ENCODE measurements at regions not wholly inside any gene's neighbourhood (a gene's known extent, or its start where the extent isn't known, plus 50 kb on each side); places are given as distances from the start of the nearest gene placed in this dataset.
A peak's percentile ranks its signal among the peaks of the same experiment; 100 is the strongest.

DNA sequence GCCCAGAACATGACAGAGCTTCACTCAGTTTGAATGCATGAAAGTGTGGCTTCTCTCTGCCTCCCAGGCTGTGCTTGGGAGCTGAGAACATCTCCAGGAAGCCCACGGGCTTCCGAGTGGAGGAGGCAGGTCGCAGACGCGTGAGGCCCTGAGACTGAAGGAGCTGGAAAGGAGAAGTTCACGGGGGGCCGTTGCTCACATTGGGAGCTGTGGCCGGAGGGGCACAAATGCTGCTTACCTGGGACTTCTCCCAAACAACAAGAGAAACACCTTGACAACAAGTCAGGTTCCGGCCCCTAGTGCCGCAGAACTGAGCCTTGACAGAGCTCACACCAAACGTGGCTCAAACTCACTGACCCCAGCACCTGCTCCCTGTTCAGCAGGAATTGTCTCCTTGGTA lies 207.0 kb downstream of the BRD1 start:
- Histone ChIP-seq H3K27me3 (ENCODE audit: control insufficient read depth in 3 of 3, insufficient read depth in 3 of 3, low read depth in 1 of 3, low read length in 3 of 3) (peaks cover 0 to 52% (median 0%) of the 10 kb centered on the region in 3 experiments), H2AFZ (ENCODE audit: low read length) (no peak overlapping the region), H2BK15ac (ENCODE audit: low read length) (peak overlapping the region; percentile 15), H2BK120ac (ENCODE audit: low read depth, low read length) (no peak overlapping the region), H3K27ac (replicated peaks; ENCODE audit: low read length) (no peak overlapping the region), H3K4me1 (ENCODE audit: control insufficient read depth in 2 of 2, insufficient read depth in 1 of 2, low read depth in 1 of 2, low read length in 2 of 2) (peaks cover 0 to 3% of the 10 kb centered on the region in 2 donors), H2AK5ac (ENCODE audit: low read depth, low read length) (peak overlapping the region; percentile 71), H3K9me3 (replicated peaks in 1 of 2; ENCODE audit: control insufficient read depth in 2 of 2, insufficient read depth in 1 of 2, low read depth in 1 of 2, low read length in 2 of 2) (peaks cover 0 to 1% of the 10 kb centered on the region in 2 donors), H3K4ac (ENCODE audit: low read length) (no peak overlapping the region), H3K23ac (ENCODE audit: low read depth, low read length, poor library complexity) (no peak overlapping the region), H2BK12ac (ENCODE audit: low read length) (no peak overlapping the region), H3K4me3 (ENCODE audit: low read length in 2 of 2) (no peak overlapping the region), H3K4me2 (ENCODE audit: insufficient read depth, low read length, poor library complexity, severe bottlenecking) (no peak overlapping the region), H2BK5ac (ENCODE audit: low read length) (no peak overlapping the region), H4K8ac (ENCODE audit: low read depth, low read length) (no peak overlapping the region), H3K18ac (ENCODE audit: low read length) (peak overlapping the region; percentile 80), H3K79me1 (ENCODE audit: low read depth, low read length) (peaks cover 1% of the 10 kb centered on the region), H3K9ac (ENCODE audit: low read depth, low read length, poor library complexity) (no peak overlapping the region), H3K14ac (ENCODE audit: low read length) (no peak overlapping the region), H3K36me3 (replicated peaks in 1 of 2; ENCODE audit: control insufficient read depth in 2 of 2, insufficient read depth in 2 of 2, low read length in 2 of 2) (no peaks in the 10 kb centered on the region), H4K91ac (ENCODE audit: low read depth, low read length, poor library complexity) (no peak overlapping the region)
- no peak for DNase-seq (ENCODE audit: low spot score)
- WGBS, 2 donors (ENCODE audit: extremely low coverage in 2 of 2, insufficient read length in 2 of 2, insufficient replicate concordance in 1 of 2), result no CpG with 5 or more reads among the region's 11 CpGs

DNA sequence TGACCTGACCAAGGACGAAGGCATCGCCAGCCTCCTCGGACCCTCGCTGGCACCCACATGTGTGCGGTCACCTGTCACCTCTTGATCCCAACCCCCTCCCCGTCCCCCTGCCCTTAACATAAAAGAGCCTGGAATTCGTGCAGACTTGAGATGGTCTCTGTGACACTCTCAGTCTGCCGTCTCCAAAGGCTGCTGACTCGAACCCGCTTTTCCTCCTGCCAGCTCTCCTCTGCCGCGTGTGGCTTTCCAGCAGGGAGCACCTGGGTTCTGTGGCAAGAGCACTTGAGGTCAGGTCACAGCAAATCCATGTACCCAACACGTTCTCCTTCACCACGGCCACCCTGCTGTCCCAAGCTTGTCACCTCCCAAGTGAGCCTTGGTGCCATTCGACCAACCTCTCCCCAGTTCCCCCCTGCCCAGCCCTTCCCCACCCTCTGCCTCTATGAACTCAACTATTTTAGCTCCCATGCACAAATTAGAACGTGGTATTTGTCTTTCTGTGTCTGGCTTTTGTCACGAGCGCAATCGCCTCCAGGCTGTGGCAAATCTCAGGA lies 207.6 kb downstream of the BRD1 start:
- Histone ChIP-seq H2BK5ac (ENCODE audit: low read length) (no peak overlapping the region), H2AK5ac (ENCODE audit: low read depth, low read length) (peak overlapping the region; percentile 71), H2AFZ (ENCODE audit: low read length) (no peak overlapping the region), H4K91ac (ENCODE audit: low read depth, low read length, poor library complexity) (no peak overlapping the region), H2BK120ac (ENCODE audit: low read depth, low read length) (no peak overlapping the region), H4K8ac (ENCODE audit: low read depth, low read length) (no peak overlapping the region), H3K18ac (ENCODE audit: low read length) (peak overlapping the region; percentile 77), H3K36me3 (replicated peaks in 1 of 2; ENCODE audit: control insufficient read depth in 2 of 2, insufficient read depth in 2 of 2, low read length in 2 of 2) (no peaks in the 10 kb centered on the region), H3K9me3 (replicated peaks in 1 of 2; ENCODE audit: control insufficient read depth in 2 of 2, insufficient read depth in 1 of 2, low read depth in 1 of 2, low read length in 2 of 2) (peaks cover 0 to 4% of the 10 kb centered on the region in 2 donors), H3K27me3 (ENCODE audit: control insufficient read depth in 3 of 3, insufficient read depth in 3 of 3, low read depth in 1 of 3, low read length in 3 of 3) (peaks cover 0 to 52% (median 0%) of the 10 kb centered on the region in 3 experiments), H2BK12ac (ENCODE audit: low read length) (no peak overlapping the region), H3K14ac (ENCODE audit: low read length) (no peak overlapping the region), H3K4ac (ENCODE audit: low read length) (no peak overlapping the region), H3K79me1 (ENCODE audit: low read depth, low read length) (peaks cover 1% of the 10 kb centered on the region), H3K4me2 (ENCODE audit: insufficient read depth, low read length, poor library complexity, severe bottlenecking) (no peak overlapping the region), H3K9ac (ENCODE audit: low read depth, low read length, poor library complexity) (peak overlapping the region; percentile 27), H3K4me3 (ENCODE audit: low read length in 2 of 2) (no peak overlapping the region), H3K23ac (ENCODE audit: low read depth, low read length, poor library complexity) (peak overlapping the region; percentile 47), H3K4me1 (ENCODE audit: control insufficient read depth in 2 of 2, insufficient read depth in 1 of 2, low read depth in 1 of 2, low read length in 2 of 2) (peaks cover 0 to 3% of the 10 kb centered on the region in 2 donors), H3K27ac (replicated peaks; ENCODE audit: low read length) (no peak overlapping the region), H2BK15ac (ENCODE audit: low read length) (peak overlapping the region; percentile 15)
- WGBS, 2 donors (ENCODE audit: extremely low coverage in 2 of 2, insufficient read length in 2 of 2, insufficient replicate concordance in 1 of 2), result no CpG with 5 or more reads among the region's 19 CpGs
- no peak for DNase-seq (ENCODE audit: low spot score)

GRCh38 chr22:49619301-49619700 lies 208.4 kb downstream of the BRD1 start:
- no peaks in the 10 kb centered on the region for H3K36me3 ChIP-seq (replicated peaks in 1 of 2; ENCODE audit: control insufficient read depth in 2 of 2, insufficient read depth in 2 of 2, low read length in 2 of 2)
- H3K4ac ChIP-seq (ENCODE audit: low read length), result peak overlapping the region; percentile 53
- no peak overlapping the region for H2BK12ac ChIP-seq (ENCODE audit: low read length)
- no peak overlapping the region for H3K9ac ChIP-seq (ENCODE audit: low read depth, low read length, poor library complexity)
- H3K27ac ChIP-seq (replicated peaks; ENCODE audit: low read length), result no peak overlapping the region
- no peak for DNase-seq (ENCODE audit: low spot score)
- no peak overlapping the region for H4K91ac ChIP-seq (ENCODE audit: low read depth, low read length, poor library complexity)
- H3K9me3 ChIP-seq (replicated peaks in 1 of 2; ENCODE audit: control insufficient read depth in 2 of 2, insufficient read depth in 1 of 2, low read depth in 1 of 2, low read length in 2 of 2), result peaks cover 0 to 9% of the 10 kb centered on the region in 2 donors
- H3K4me3 ChIP-seq (ENCODE audit: low read length in 2 of 2), result no peak overlapping the region
- no peak overlapping the region for H2BK5ac ChIP-seq (ENCODE audit: low read length)
- no peak overlapping the region for H2BK120ac ChIP-seq (ENCODE audit: low read depth, low read length)
- H3K23ac ChIP-seq (ENCODE audit: low read depth, low read length, poor library complexity), result no peak overlapping the region
- WGBS, 2 donors (ENCODE audit: extremely low coverage in 2 of 2, insufficient read length in 2 of 2, insufficient replicate concordance in 1 of 2), result no CpG with 5 or more reads among the region's 13 CpGs
- H2BK15ac ChIP-seq (ENCODE audit: low read length), result peak overlapping the region; percentile 92
- H3K18ac ChIP-seq (ENCODE audit: low read length), result no peak overlapping the region
- peak overlapping the region; percentile 91 for H2AK5ac ChIP-seq (ENCODE audit: low read depth, low read length)
- peaks cover 0 to 52% (median 0%) of the 10 kb centered on the region in 3 experiments for H3K27me3 ChIP-seq (ENCODE audit: control insufficient read depth in 3 of 3, insufficient read depth in 3 of 3, low read depth in 1 of 3, low read length in 3 of 3)
- H4K8ac ChIP-seq (ENCODE audit: low read depth, low read length), result no peak overlapping the region
- H3K79me1 ChIP-seq (ENCODE audit: low read depth, low read length), result peaks cover 1% of the 10 kb centered on the region
- H3K14ac ChIP-seq (ENCODE audit: low read length), result peak overlapping the region; percentile 94
- no peak overlapping the region for H3K4me2 ChIP-seq (ENCODE audit: insufficient read depth, low read length, poor library complexity, severe bottlenecking)
- peaks cover 0 to 3% of the 10 kb centered on the region in 2 donors for H3K4me1 ChIP-seq (ENCODE audit: control insufficient read depth in 2 of 2, insufficient read depth in 1 of 2, low read depth in 1 of 2, low read length in 2 of 2)
- no peak overlapping the region for H2AFZ ChIP-seq (ENCODE audit: low read length)

DNA sequence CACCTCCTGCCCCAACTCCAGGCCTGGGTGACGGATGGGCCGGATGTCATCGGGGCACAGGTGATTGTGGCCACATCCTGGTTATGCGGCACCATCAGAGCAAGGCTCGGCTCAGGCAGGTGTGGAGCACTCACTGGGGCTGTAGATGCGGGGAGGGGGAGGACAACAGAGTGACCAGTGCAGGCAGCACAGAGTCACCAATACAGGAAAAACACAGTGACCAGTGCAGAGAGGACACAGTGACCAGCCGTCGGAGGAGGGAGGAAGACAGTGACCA lies 209.1 kb downstream of the BRD1 start:
- Histone ChIP-seq H2BK12ac (ENCODE audit: low read length) (peak overlapping the region; percentile 14), H2AK5ac (ENCODE audit: low read depth, low read length) (peak overlapping the region; percentile 94), H3K4me1 (ENCODE audit: control insufficient read depth in 2 of 2, insufficient read depth in 1 of 2, low read depth in 1 of 2, low read length in 2 of 2) (peaks cover 0 to 3% of the 10 kb centered on the region in 2 donors), H3K4me2 (ENCODE audit: insufficient read depth, low read length, poor library complexity, severe bottlenecking) (no peak overlapping the region), H2AFZ (ENCODE audit: low read length) (no peak overlapping the region), H3K27me3 (ENCODE audit: control insufficient read depth in 3 of 3, insufficient read depth in 3 of 3, low read depth in 1 of 3, low read length in 3 of 3) (peaks cover 0 to 52% (median 0%) of the 10 kb centered on the region in 3 experiments), H2BK5ac (ENCODE audit: low read length) (no peak overlapping the region), H3K36me3 (replicated peaks in 1 of 2; ENCODE audit: control insufficient read depth in 2 of 2, insufficient read depth in 2 of 2, low read length in 2 of 2) (no peaks in the 10 kb centered on the region), H3K23ac (ENCODE audit: low read depth, low read length, poor library complexity) (no peak overlapping the region), H2BK120ac (ENCODE audit: low read depth, low read length) (no peak overlapping the region), H3K27ac (replicated peaks; ENCODE audit: low read length) (no peak overlapping the region), H3K4ac (ENCODE audit: low read length) (no peak overlapping the region), H3K9ac (ENCODE audit: low read depth, low read length, poor library complexity) (no peak overlapping the region), H4K8ac (ENCODE audit: low read depth, low read length) (no peak overlapping the region), H3K9me3 (replicated peaks in 1 of 2; ENCODE audit: control insufficient read depth in 2 of 2, insufficient read depth in 1 of 2, low read depth in 1 of 2, low read length in 2 of 2) (peaks cover 0 to 9% of the 10 kb centered on the region in 2 donors), H3K79me1 (ENCODE audit: low read depth, low read length) (peaks cover 1% of the 10 kb centered on the region), H3K18ac (ENCODE audit: low read length) (peak overlapping the region; percentile 44), H4K91ac (ENCODE audit: low read depth, low read length, poor library complexity) (no peak overlapping the region), H2BK15ac (ENCODE audit: low read length) (no peak overlapping the region), H3K4me3 (ENCODE audit: low read length in 2 of 2) (no peak overlapping the region), H3K14ac (ENCODE audit: low read length) (peak overlapping the region; percentile 94)
- no CpG with 5 or more reads among the region's 8 CpGs for WGBS, 2 donors (ENCODE audit: extremely low coverage in 2 of 2, insufficient read length in 2 of 2, insufficient replicate concordance in 1 of 2)
- DNase-seq (ENCODE audit: low spot score), result no peak
